ENCODE measurements at regions not wholly inside any gene's neighbourhood (a gene's known extent, or its start where the extent isn't known, plus 50 kb on each side); places are given as distances from the start of the nearest gene placed in this dataset.

DNA sequence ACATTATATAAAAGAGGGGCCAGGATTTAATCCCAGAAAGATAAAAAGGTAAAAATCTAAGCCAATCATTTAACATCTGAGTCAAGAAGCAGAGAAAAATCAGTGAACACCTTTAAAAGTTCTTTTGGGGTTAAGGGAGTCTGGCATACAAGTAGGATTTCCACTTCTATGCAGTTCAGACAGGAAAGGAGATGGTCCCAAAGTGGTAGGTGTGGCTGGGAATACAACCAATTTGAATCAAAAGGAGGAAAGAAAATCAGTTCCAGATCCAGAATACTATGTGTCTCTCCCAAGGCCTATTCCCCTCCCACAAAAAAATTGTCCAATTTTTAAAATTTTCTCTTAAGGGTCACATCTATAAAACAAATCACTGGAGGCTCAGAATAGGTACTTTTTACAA is 167.4 kb downstream of the PHLDA1 start:
- H3K36me3 ChIP-seq (replicated peaks in 1 of 2; ENCODE audit: control insufficient read depth in 1 of 2, insufficient read depth in 2 of 2, low read length in 2 of 2) = no peaks in the 10 kb centered on the region
- H3K9ac ChIP-seq (ENCODE audit: insufficient read depth, low read depth, low read length) = no peak overlapping the region
- ATAC-seq (no peak), FAIRE-seq (no peak), DNase-seq (ENCODE audit: low spot score) (no peak)
- H3K79me2 ChIP-seq (ENCODE audit: insufficient read depth, low read length) = no peaks in the 10 kb centered on the region
- BruUV-seq (replicated peaks) = no TSS peak
- no peak overlapping the region for H3K4me3 ChIP-seq (replicated peaks in 1 of 3; ENCODE audit: insufficient read depth in 1 of 3, low read depth in 2 of 3, low read length in 3 of 3)
- H4K20me1 ChIP-seq (ENCODE audit: insufficient read depth, low read length) = no peaks in the 10 kb centered on the region
- H3K27ac ChIP-seq (ENCODE audit: extremely low read length, insufficient read depth, low read length) = no peak overlapping the region
- no peak overlapping the region for H3K4me2 ChIP-seq (ENCODE audit: low read depth, low read length)
- H3K9me3 ChIP-seq (ENCODE audit: low read length) = no peaks in the 10 kb centered on the region
- CTCF ChIA-PET (ENCODE audit: low intra/inter-chr PET ratio, low total read pairs) = no interaction called here
- peaks cover 17% of the 10 kb centered on the region; the same call in 1 of the 2 replicates for H3K4me1 ChIP-seq (ENCODE audit: insufficient read depth, low read length)
- H2AFZ ChIP-seq (ENCODE audit: low read length) = no peak overlapping the region
- intact Hi-C loops (cut with micrococcal nuclease; ENCODE audit: unreplicated experiment) = no loop called here
- POLR2A ChIA-PET = interaction anchor here (2.0 kb wide), 1 partner anchor 168 kb away, joined by 7 read pairs; the partner anchor contains the start of gene PHLDA1
- no peaks in the 10 kb centered on the region for H3K27me3 ChIP-seq (ENCODE audit: control insufficient read depth in 1 of 2, insufficient read depth in 2 of 2, low read length in 2 of 2)
- in situ Hi-C loops (cut with HindIII; ENCODE audit: extremely low pct_ligation_motif_present, low pct_unique_long_range_greater_than_20kb) = no loop called here
- no peak for TF ChIP-seq ZNF891 (CRISPR knock-in tag; IDR thresholded peaks at IDR 0.05)
- no peak for TF ChIP-seq ADNP (CRISPR knock-in tag; IDR thresholded peaks at IDR 0.05)
- no peak for TF ChIP-seq ZNF34 (CRISPR knock-in tag; IDR thresholded peaks at IDR 0.05; ENCODE audit: borderline replicate concordance)
- TF ChIP-seq ZNF724P (CRISPR knock-in tag; IDR thresholded peaks at IDR 0.05; ENCODE audit: borderline replicate concordance) = no peak
- no peak for TF ChIP-seq KLF16 (CRISPR knock-in tag; IDR thresholded peaks at IDR 0.05)
- TF ChIP-seq ZBTB42 (CRISPR knock-in tag; IDR thresholded peaks at IDR 0.05) = no peak
- TF ChIP-seq, protein P1, sequence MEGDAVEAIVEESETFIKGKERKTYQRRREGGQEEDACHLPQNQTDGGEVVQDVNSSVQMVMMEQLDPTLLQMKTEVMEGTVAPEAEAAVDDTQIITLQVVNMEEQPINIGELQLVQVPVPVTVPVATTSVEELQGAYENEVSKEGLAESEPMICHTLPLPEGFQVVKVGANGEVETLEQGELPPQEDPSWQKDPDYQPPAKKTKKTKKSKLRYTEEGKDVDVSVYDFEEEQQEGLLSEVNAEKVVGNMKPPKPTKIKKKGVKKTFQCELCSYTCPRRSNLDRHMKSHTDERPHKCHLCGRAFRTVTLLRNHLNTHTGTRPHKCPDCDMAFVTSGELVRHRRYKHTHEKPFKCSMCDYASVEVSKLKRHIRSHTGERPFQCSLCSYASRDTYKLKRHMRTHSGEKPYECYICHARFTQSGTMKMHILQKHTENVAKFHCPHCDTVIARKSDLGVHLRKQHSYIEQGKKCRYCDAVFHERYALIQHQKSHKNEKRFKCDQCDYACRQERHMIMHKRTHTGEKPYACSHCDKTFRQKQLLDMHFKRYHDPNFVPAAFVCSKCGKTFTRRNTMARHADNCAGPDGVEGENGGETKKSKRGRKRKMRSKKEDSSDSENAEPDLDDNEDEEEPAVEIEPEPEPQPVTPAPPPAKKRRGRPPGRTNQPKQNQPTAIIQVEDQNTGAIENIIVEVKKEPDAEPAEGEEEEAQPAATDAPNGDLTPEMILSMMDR (CRISPR knock-in tag; IDR thresholded peaks at IDR 0.05) = no peak
- no peak for TF ChIP-seq FIP1L1 (IDR thresholded peaks at IDR 0.05; ENCODE audit: borderline replicate concordance, insufficient read depth, low read depth, low read length)
- no peak for TF ChIP-seq MEIS1 (CRISPR knock-in tag; IDR thresholded peaks at IDR 0.05; ENCODE audit: borderline replicate concordance)
- TF ChIP-seq, protein P2, sequence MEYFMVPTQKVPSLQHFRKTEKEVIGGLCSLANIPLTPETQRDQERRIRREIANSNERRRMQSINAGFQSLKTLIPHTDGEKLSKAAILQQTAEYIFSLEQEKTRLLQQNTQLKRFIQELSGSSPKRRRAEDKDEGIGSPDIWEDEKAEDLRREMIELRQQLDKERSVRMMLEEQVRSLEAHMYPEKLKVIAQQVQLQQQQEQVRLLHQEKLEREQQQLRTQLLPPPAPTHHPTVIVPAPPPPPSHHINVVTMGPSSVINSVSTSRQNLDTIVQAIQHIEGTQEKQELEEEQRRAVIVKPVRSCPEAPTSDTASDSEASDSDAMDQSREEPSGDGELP (IDR thresholded peaks at IDR 0.05; ENCODE audit: borderline replicate concordance, low read depth) = no peak
- TF ChIP-seq, protein P3, sequence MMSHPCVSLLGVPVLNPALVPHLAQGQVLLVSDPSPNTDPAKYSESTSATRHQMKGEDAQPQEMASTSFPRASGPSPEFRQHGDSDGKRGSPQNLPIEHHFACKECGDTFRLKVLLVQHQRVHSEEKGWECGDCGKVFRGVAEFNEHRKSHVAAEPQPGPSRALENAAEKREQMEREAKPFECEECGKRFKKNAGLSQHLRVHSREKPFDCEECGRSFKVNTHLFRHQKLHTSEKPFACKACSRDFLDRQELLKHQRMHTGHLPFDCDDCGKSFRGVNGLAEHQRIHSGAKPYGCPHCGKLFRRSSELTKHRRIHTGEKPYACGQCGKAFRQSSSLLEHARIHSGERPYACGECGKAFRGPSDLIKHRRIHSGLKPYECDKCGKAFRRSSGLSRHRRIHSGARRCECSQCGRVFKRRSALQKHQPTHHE (CRISPR knock-in tag; IDR thresholded peaks at IDR 0.05; ENCODE audit: borderline replicate concordance) = no peak
- no peak for TF ChIP-seq ZSCAN29 (CRISPR knock-in tag; conservative IDR thresholded peaks at IDR 0.05)
- no peak for TF ChIP-seq STAT5B (CRISPR knock-in tag; IDR thresholded peaks at IDR 0.05)
- TF ChIP-seq KMT2B (CRISPR knock-in tag; IDR thresholded peaks at IDR 0.05) = no peak
- TF ChIP-seq PAWR (CRISPR knock-in tag; IDR thresholded peaks at IDR 0.05; ENCODE audit: borderline replicate concordance) = no peak
- TF ChIP-seq ZKSCAN1 (IDR thresholded peaks at IDR 0.05; ENCODE audit: low read length) = no peak
- TF ChIP-seq, protein P4, sequence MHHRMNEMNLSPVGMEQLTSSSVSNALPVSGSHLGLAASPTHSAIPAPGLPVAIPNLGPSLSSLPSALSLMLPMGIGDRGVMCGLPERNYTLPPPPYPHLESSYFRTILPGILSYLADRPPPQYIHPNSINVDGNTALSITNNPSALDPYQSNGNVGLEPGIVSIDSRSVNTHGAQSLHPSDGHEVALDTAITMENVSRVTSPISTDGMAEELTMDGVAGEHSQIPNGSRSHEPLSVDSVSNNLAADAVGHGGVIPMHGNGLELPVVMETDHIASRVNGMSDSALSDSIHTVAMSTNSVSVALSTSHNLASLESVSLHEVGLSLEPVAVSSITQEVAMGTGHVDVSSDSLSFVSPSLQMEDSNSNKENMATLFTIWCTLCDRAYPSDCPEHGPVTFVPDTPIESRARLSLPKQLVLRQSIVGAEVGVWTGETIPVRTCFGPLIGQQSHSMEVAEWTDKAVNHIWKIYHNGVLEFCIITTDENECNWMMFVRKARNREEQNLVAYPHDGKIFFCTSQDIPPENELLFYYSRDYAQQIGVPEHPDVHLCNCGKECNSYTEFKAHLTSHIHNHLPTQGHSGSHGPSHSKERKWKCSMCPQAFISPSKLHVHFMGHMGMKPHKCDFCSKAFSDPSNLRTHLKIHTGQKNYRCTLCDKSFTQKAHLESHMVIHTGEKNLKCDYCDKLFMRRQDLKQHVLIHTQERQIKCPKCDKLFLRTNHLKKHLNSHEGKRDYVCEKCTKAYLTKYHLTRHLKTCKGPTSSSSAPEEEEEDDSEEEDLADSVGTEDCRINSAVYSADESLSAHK (CRISPR knock-in tag; IDR thresholded peaks at IDR 0.05; ENCODE audit: borderline replicate concordance) = no peak
- TF ChIP-seq, protein P5, sequence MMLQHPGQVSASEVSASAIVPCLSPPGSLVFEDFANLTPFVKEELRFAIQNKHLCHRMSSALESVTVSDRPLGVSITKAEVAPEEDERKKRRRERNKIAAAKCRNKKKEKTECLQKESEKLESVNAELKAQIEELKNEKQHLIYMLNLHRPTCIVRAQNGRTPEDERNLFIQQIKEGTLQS (CRISPR knock-in tag; IDR thresholded peaks at IDR 0.05) = no peak
- no peak for TF ChIP-seq ZNF788 (CRISPR knock-in tag; IDR thresholded peaks at IDR 0.05; ENCODE audit: borderline replicate concordance)
